ENCODE measurements at regions not wholly inside any gene's neighbourhood (a gene's known extent, or its start where the extent isn't known, plus 50 kb on each side); places are given as distances from the start of the nearest gene placed in this dataset.
"Not testable (repeated sequence)": the region's sequence is repeated elsewhere in the genome, so short reads cannot be mapped to it uniquely, and the experiment has no call there.

DNA sequence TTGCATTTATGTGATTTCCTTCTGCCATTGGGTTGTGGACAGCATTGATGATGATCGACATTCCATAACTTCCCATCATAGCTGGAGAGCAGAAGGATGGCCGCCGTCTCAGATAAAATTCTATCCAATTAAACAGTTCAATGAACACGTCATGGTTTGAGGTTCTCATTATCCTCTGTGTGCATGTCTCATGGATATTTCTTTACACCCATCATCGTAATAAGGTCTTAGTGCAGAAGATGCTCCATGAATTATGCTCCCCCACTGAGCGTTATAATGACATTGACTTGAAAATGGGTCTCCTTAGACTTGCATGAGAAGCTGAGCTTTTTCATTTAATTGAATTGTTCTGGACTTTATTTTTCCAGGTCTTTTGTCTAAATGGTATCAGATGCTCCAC, 92.1 kb downstream of the TRIM42 start:
- no peak for DNase-seq (ENCODE audit: low read depth)
- TF ChIP-seq, protein P1, sequence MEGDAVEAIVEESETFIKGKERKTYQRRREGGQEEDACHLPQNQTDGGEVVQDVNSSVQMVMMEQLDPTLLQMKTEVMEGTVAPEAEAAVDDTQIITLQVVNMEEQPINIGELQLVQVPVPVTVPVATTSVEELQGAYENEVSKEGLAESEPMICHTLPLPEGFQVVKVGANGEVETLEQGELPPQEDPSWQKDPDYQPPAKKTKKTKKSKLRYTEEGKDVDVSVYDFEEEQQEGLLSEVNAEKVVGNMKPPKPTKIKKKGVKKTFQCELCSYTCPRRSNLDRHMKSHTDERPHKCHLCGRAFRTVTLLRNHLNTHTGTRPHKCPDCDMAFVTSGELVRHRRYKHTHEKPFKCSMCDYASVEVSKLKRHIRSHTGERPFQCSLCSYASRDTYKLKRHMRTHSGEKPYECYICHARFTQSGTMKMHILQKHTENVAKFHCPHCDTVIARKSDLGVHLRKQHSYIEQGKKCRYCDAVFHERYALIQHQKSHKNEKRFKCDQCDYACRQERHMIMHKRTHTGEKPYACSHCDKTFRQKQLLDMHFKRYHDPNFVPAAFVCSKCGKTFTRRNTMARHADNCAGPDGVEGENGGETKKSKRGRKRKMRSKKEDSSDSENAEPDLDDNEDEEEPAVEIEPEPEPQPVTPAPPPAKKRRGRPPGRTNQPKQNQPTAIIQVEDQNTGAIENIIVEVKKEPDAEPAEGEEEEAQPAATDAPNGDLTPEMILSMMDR (conservative IDR thresholded peaks at IDR 0.05; ENCODE audit: low read depth, low read length): no peak
- no peak overlapping the region for H3K4me3 ChIP-seq (ENCODE audit: low read depth, low read length)

DNA sequence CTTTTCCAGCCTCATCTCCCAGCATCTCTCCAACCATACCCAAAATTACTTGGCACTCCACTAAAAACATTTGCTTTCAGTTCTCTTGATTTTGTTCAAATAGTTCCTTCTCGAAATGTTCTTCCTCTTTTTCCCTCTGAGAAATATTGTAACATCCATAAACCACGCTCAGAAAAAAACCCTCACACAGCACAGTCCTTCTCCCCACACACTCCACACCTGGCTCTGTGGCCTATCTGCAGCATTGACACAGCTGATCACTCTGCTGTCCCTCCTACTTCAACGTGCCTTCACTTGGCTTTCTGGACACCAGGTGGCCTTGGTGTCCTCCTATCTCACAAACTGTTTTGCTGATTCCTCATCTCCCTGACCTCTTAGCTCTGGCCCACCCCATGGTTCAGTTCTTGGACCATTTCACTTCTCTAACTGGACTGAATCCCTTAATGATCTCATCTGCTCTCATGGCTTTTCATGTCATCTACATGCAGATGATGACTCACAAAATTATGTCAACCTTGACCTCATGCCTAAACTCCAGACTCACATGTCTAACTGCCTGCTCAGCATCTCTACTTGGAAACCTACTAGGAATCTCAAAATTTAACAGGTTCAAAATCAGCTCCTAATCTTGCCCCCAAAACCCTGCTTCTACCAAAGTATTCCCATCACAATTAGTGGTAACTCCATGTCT, 93.3 kb downstream of the TRIM42 start:
- no peak overlapping the region for H3K4me3 ChIP-seq (ENCODE audit: low read depth, low read length)
- DNase-seq (ENCODE audit: low read depth): no peak
- TF ChIP-seq, protein P1 (conservative IDR thresholded peaks at IDR 0.05; ENCODE audit: low read depth, low read length): peak; percentile 36

DNA sequence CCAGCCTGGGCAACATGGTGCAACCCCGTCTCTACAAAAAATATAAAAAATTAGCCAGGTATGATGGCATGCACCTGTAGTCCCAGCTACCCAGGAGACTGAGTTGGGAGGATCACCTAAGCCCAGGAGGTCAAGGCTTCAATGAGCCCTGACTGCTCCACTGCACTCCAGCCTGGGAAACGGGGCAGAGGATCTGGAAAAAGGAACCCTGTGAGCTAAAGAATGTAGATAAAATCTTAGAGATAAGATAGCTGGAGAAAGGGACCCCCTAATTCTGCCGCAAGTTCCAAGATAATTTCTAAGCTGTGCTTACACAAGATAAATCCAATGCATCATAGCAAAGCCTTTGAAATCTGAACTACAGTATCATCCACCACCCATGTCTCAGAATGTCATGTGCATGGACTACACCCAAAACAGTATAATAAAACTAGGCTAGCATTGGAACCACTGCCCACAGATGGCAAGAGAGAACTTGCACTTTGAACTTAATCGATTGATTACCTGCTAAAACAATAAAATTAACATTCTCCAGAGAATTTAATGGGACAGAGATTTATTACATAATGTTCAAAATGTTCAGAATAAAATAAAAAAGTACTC, 99.9 kb downstream of the TRIM42 start:
- H3K4me3 ChIP-seq (ENCODE audit: low read depth, low read length): no peak overlapping the region
- TF ChIP-seq, protein P1 (conservative IDR thresholded peaks at IDR 0.05; ENCODE audit: low read depth, low read length): no peak
- DNase-seq (ENCODE audit: low read depth): no peak

DNA sequence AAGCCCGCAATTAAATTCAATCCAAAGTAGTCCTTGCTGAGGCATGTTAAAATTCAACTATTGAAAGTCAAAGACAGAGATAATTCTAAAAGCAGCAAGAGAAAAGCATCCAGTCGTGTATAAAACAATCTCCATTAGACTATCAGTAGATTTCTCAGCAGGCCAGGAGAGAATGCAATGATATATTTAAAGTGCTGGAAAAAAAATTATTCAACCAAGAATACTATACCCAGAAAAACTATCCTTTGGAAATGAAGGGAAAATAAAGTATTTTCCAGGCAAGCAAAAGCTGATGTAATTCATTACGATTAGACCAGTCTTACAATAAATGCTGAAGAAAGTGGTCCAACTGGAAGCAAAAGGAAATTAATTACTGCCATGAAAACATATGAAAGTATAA, 113.5 kb downstream of the TRIM42 start:
- no peak for DNase-seq (ENCODE audit: low read depth)
- H3K4me3 ChIP-seq (ENCODE audit: low read depth, low read length): no peak overlapping the region
- TF ChIP-seq, protein P1 (conservative IDR thresholded peaks at IDR 0.05; ENCODE audit: low read depth, low read length): no peak

DNA sequence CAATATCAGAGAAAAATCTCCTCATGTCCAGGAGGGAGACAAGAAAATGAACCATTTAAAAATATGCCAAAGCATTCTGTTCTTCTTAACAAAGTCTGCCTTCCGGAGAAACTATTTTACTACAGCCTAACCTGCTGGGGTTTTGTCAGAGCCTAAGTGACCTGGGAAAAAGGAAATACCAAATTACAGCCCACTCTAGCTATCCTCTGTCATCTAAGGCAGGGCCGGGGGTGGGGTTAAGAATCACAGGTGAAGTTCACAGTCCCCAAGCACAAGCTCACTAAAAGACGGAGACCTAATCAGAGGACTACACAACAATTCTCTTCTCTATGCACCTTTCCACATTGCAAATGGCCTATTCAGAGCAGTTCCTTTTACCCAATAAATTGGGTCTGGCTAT, 116.6 kb downstream of the TRIM42 start:
- TF ChIP-seq, protein P1 (conservative IDR thresholded peaks at IDR 0.05; ENCODE audit: low read depth, low read length): no peak
- no peak overlapping the region for H3K4me3 ChIP-seq (ENCODE audit: low read depth, low read length)
- no peak for DNase-seq (ENCODE audit: low read depth)

DNA sequence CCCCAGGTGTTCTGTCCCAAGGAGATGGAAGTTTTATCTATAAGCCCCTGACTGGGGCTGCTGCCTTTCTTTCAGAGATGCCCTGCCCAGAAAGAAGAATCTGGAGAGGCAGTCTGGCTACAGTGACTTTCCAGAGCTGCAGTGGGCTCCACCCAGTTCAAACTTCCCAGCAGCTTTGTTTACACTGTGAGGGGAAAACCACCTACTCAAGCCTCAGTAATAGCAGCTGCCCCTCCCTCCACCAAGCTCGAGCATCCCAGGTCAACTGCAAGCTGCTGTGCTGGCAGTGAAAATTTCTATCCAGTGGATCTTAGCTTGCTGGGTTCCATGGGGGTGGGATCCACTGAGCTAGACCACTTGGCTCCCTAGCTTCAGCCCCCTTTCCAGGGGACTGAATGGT, 125.0 kb downstream of the TRIM42 start:
- H3K4me3 ChIP-seq (ENCODE audit: low read depth, low read length); DNase-seq (ENCODE audit: low read depth): not testable (repeated sequence)

DNA sequence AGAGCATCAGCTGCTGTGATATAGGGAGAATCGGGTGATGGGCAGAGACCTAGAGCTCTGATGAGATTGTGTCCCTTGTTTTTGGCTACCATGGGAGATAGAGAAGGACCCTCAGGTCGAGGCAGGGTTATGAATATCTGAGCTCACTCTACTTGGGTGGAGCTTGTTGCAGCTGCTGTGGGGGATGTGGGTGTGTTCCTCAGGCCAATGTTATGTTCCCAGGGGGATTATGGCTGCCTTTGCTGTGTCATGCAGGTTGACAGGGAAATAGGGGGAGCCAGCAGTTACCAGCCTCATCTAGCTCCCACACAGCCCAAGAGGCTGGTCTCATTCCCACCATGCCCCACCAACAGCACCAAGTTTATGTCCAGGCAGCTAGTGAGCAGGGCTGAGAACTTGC, 131.5 kb downstream of the TRIM42 start:
- TF ChIP-seq, protein P1 (conservative IDR thresholded peaks at IDR 0.05; ENCODE audit: low read depth, low read length): no peak
- no peak overlapping the region for H3K4me3 ChIP-seq (ENCODE audit: low read depth, low read length)
- DNase-seq (ENCODE audit: low read depth): no peak
